NCI-H526 treated with DMSO at 0.1 percent for 48 hours (cell line): ENCODE measurements at regions not wholly inside any gene's neighbourhood (a gene's known extent, or its start where the extent isn't known, plus 50 kb on each side); places are given as distances from the start of the nearest gene placed in this dataset.
A peak's percentile ranks its signal among the peaks of the same experiment; 100 is the strongest.
"Not testable (repeated sequence)": the region's sequence is repeated elsewhere in the genome, so short reads cannot be mapped to it uniquely, and the experiment has no call there.

Experiments used
- DNase-seq: peaks from one replicate; lab custom pipeline; 2025; lab: John Stamatoyannopoulos, UW

DNA sequence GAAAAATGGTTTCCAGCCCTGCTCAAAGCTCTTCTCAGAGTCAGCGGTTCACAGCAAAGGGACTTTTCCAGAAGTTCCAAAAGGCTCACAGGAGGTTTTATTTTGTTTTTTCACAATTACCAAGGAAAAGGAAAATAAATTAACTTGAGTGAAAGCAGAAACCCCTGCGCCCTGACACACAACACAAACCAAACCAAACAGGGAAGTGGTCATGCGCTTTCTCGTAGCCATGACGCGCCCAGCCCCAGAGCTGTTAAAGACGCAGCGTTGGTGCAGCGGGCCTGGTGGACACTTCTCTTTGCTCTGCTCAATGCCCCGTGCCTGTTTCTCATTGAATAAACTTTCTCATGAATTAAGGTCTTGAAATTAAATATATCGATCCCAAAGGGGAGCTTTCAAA, 134.4 kb upstream of the LYZL2 start:
- no peak for DNase-seq

DNA sequence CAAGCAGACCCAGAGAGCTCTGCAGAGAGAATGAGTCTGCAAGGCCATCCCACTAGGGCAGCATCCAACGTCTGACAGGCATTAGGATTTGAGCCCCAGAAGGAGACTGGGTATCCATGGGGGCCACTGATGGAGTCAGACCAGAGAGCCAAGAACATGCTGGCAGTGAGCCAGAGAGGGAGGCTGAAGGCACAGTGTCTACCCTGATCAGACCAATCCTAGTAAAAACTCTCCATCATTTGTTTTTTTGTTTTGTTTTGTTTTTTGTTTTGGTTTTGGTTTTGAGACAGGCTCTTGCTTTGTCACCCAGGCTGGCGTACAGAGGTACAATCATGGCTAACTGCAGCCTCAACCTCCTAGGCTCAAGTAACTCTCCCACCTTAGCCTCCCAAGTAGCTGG, 133.1 kb upstream of the LYZL2 start:
- no peak for DNase-seq

DNA sequence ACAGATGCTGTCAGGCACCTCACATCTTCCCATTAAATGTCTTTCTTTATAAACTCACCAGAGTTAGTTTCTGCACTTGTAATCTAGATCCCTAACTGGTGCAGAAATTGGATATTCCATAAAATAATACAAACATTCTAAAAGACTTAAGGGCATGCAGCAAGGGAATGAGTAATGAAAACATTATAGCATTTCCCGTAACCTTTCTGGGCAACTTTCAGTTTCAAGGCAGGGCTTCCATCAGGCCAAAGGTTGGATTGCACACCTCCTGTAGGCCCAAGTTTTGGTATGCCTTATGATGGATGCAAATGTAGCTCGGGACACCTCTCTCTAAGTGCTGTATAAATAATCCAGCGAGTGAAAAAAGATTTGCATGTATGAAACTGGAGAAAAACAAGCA, 129.9 kb upstream of the LYZL2 start:
- peak; percentile 1 for DNase-seq

DNA sequence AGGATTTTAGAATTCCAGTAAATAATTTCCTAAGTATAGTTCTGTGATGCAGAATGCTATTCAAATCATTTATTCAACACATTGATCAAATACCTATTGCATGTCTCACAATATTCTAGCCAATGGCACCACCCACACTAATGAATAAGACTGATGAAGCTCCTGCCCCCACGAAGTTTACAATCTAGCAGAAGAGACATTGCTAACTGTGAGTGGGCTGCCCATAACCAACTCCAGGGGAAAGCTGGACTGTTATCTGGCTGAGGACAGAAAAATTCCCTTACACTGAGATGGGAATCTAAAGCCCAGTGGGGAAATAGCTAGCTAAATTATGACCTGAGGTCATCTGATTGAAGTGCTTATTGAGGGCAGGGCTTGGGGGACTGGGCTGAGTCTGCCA, 128.8 kb upstream of the LYZL2 start:
- DNase-seq: no peak

DNA sequence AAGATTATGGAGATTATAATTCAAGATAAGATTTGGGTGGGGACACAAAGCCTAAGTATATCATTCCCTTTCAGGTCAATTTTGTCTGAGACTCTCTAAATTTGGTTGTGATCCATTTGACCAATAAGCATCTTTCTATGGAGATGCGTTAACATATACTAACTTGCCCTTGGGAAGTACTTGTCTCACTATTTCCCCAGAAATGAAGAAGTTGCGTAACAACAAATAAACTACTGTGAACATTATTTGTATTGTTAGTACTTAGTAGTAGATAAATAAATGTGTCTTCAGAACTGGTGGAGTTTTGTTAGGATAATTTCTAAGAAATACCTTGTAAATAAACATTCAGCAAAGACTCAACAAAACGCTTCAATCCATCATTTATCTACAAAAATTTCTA, 127.3 kb upstream of the LYZL2 start:
- DNase-seq: no peak

DNA sequence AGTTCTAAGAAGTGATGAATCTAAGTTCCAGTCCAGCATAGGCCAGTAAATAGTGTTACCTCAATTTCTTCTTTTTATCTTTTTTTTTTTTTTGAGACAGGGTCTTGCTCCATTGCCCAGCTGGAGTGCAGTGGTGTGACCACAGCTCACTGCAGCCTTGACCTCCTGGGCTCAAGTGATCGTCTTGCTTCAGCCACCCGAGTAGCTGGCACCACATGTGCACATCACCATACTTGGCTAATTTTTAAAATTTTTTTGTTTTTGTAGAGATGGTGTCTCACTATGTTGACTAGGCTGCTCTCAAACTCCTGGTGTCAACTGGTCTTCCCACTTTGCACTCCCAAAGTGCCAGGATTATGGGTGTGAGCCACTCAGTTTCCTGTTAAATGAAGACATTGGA, 126.6 kb upstream of the LYZL2 start:
- DNase-seq: no peak

DNA sequence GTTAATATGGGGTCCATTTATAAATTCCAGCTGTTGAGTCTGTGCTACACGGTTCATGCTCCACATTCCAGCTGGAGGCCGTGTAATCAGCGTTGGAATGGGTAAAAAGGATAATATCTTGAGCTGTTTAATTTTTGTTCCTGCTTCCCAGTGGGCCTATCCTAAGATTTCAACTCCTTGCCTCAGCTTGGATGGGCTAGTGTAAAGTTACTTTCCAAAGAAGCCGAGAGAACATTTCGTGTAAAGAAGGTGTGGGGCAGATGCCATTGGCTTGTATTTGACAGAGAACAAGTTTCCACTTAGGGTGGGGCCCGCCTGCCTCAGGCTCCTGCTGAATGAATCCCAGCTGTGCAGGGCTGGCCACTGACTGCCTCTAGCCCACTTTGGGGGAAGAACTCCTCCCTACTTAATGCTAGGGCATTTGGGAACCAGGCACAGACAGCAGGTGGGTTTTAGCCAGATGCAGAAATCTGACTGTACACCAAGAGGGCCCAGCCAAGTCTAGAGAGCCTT, 125.9 kb upstream of the LYZL2 start:
- no peak for DNase-seq

DNA sequence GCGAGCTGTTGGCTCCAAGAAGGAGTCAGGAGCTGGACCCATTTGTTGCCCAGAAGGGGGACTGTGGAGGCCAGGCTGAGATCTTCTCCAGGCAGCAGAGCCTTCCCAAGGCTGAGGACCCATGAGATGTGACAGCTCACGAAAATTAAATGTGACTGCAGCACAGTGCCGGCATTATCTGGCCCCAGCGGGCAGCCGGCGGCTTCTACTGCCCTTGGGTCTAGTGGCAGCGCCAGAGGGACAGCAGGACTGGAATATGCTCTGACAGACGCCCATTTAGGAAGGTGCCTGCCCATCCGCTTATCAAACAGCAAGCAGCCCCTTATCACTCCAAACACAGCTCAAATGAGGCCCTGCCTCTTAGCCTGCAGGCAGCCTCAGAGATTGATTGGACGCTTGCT, 122.9 kb upstream of the LYZL2 start:
- DNase-seq: no peak

DNA sequence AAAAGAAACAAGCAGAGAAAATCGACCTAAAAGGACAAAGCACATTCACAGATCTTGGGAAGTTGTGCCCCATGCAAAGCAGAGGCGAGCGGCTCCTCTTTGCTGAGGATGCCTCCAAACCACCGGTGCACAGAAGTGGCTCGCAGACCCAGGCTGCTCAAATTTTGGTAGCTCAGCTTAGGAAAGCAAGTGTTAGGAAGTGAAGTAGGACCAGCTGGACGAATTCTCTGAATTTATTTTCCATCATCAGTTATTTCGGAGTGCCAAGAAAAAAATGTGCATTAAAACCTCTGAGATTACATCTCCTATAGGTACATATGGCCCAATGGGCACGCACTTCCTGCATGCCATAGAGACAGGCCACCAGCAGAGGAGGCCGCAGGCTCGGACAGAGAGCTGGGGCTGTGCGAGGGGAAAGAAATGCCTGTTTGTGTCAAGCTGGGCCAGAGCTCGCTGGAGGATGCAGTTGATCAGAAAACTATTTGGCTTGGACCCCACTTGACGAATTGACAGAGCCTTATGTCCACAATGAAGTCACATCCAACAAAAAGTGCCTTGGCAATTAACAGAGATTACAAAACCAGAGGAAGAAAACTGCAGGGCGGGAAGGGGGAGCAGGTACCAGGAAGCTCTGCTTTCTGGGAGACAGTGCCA, 122.3 kb upstream of the LYZL2 start:
- no peak for DNase-seq

DNA sequence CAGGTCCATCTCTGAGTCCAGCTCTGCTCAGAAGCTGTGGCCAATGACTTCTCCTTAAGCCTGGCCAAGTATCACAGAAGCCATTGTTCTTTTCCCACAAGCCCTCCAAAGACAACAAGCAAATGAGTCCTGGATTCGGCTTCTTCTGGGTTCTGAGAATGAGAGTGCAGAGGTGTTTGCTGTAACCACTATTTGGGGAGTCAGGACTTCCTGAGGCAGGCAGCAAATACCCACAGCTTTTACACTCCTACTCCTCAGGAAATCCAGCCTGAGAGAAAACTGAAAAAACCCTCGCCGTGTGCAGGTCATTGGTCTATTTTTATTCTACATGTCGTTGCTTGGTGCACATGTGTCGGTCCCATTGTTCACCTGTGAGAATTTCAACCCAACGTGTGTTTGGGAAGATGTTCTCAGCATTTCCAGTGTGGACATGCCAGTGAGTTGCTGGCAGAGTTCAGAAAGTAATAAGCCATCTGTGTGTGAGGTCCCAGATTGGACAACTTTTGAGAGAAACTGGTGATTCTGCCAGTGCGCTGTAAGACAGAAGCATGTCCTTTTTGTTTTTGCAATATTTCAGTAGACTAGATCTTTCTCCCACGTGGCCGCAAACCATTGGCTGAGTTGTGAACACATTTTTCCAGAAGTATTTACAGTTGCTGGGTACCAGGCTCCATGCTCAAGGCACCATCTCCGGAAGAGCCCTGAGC, 121.6 kb upstream of the LYZL2 start:
- no peak for DNase-seq

DNA sequence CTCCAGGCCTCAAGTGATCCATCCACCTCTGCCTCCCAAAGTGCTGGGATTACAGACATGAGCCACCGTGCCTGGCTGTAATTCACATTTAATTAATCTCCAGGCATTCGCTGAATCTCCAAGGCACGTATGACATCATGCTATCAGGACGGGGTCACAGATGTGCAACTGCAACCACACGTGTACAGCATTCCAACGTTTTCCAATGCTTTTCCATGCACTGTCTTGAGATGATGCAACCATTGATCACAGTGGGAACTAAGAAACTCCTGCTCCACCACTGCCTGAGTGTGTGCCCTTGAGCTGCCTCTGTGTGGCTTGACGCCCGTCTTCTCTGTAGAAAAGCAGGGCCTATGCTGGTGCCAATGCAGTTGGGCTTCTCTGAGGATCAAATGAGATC, 119.8 kb upstream of the LYZL2 start:
- no peak for DNase-seq

DNA sequence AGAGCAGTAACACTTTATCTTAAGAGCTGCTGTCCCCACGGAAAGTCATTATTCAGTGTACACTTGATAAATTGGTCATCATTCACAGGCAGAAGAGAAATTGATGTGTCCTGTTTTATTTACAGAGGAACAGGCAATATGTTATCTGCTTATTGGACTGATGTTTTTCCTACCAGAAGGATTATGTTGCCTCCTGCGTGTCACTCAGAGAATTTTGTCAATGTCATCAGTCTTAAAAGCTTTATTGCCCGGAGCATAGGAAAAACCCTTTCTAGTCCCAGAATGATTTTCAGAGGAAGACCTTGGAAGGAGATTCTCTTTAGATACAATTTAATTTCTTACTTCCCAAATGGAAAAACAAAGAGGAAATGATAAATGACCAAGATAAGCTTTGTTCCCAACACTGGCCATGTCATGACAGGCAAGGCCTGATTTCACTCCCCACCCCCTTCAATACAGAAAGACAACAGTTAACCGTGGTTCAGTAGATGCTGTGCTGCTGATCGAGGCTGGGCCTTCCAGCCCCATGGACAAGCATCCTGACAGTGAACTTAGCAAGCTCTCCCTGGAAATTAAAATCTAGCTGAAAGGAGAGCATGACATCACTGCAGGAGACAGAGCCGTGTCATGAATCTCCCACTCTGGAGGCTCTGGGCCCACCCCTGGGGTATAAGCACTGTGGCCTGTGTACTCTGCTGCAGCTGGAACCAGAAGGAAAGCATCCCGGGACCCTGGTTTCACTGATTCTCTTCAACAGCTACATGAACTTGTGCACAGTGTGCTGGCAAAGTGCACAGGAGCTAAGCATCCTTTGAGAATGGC, 118.8 kb upstream of the LYZL2 start:
- DNase-seq: no peak

DNA sequence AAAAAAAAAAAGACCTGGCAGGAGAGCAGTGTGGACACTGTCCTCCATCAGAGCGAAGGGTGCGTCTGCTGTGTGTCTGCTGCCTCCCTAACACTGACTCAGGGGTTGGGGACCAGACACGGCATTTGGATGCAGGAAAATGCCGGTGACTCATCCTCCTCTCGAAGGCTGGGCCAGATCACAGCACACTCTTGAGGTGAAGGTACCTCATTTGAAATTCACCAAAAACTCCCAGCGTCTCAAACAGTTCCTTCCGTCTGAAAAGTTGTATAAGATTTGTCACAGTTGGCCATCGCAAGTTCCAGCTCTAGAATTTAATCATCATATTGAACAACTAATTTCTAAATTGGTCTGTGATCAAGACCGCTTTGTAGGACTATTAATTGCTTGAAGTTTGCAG, 118.1 kb upstream of the LYZL2 start:
- no peak for DNase-seq

DNA sequence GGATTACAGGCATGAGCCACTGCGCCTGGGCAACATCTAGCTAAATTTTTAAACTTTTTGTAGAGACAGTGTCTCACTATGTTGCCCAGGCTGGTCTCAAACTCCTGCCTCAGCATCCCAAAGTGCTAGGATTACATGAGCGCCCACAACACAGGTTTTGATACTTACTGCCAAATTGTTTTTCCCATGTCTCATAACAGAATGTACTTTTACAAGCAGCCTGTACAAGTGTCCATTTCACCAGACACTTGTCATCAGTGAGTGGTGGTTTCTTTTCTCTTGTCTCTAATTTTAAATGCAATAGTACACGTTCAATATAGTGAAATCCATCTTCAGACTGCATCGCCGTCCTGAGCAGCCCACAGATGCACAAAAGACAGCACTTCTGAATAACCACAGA, 116.4 kb upstream of the LYZL2 start:
- no peak for DNase-seq

DNA sequence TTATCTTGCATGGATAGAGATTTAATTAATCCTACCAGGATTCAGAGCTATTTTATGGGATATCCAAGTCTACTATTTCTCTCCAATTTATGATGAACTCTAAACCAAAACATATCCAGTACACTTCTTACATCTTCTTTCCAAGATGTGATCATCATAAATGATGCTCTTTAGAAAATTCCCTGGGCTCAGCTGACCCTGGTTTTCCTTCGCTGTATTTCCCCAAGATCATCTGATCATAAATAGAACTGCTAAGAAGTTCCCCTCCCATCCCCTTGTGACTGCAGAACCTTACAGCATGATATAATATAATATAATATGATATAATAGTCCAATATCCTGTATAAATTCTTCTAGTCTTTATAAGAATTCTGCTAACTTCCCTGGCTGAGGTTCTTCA, 114.6 kb upstream of the LYZL2 start:
- no peak for DNase-seq

DNA sequence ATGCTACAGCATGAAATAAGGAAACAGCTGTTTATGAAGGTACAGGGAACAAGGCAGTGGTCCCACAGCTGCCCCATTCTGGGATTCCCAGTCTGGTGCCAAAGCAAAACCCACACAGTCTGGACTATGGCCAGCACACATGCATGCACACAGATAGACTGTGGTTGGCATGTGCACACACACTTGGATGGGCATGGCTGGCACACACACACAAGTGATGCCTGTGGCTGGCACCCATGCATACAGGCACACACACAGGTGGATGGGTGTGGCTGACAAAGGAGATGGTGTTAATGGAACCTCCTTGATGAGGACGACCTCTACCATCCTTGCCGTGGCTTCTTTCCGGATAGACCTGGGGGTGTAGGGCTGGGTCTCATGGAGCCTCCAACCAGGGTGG, 114.0 kb upstream of the LYZL2 start:
- no peak for DNase-seq

DNA sequence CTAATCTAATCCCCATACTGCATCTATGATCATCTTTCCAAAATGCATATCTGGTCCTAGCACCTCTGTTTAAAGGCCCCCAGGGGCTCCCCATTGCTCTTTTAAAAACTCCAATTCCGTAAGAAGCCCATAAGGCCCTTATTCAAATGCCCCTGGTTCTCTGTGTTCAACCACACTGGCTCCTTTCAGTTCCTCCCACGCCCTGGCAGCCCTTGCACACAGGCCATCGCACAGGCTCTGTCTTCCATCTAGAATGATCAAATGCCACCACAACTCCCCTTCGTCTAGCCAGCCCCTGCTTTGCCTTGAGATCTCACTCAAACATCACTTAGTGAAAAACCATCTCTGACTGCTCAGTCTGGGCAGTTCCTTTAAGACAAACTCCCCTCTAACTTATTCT, 112.9 kb upstream of the LYZL2 start:
- DNase-seq: no peak

DNA sequence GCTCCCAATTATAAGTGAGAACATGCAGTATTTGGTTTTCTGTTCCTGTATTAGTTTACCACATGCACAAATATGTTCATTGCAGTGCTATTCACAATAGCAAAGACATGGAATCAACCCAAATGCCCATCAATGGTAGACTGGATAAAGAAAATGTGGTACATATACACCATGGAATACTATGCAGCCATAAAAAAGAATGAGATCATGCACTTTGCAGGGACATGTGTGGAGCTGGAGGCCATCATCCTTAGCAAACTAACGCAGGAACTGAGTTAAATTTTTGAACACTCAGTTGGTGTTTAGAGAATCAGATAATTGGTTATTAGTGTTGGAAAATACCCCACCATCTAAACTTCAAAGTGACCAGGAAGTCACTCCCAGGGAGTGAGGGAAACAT, 111.2 kb upstream of the LYZL2 start:
- DNase-seq: not testable (repeated sequence)

DNA sequence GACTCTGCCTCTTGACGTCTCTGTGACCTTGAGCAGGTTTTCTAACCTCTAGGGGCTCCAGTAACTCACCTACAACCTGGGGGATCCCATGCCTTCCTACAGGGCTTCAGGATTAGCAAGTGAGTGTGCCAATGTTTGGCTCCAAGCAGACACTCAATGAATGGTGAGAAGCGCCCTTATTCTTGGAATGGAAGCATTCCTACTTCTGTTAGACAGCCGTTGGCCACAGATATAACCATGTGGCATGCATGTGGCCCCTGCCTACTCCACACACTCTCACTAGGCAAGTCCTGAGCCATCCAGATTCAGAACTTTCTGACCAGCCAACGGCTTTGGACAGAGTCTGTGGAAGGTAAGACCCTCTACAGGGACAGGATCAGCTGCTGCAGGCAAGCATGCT, 108.9 kb upstream of the LYZL2 start:
- DNase-seq: no peak

DNA sequence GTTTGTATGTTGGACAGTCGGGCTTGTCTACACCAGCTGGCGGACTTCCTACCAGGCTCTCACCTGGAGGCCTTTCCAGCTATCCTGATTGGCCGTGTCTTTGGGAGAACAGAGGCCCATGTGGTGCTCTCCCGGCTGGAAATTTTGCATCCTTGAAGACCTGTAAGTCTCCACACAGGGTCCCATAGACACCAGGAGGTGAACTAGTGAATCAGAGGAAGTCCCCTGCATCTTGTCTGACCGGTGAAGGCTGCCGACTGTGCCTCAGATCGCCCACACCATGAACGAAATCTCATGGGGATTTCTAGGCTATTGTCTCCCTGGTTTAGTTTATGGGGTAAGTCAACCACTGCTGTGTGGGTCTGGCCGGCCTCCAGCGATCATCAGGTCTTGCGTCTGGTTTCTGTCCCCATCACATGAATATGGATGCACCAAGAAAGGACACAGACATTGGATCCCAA, 108.4 kb upstream of the LYZL2 start:
- no peak for DNase-seq

DNA sequence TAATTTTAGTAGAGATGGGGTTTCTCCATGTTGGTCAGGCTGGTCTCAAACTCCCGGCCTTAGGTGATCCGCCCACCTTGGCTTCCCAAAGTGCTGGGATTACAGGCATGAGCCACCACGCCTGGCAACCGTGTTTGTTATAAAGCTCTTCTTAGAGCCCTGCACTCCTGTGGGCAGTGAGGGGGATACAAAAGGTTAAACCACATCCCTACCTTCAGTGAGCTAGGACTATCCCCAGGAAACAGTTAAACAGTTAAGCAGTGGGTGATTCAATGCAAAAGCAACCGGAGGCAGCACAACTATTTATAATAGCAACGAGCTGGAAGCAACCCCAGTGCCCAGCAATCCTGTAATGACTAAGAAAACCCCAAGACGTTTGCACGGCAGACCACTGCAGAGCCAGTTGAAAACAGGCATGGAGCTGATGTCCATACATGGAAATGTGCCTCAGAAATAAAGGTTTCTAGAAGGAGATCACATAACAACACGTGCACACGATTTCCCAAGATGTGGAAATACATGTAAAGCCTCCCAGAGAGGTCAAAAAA, 107.2 kb upstream of the LYZL2 start:
- no peak for DNase-seq

DNA sequence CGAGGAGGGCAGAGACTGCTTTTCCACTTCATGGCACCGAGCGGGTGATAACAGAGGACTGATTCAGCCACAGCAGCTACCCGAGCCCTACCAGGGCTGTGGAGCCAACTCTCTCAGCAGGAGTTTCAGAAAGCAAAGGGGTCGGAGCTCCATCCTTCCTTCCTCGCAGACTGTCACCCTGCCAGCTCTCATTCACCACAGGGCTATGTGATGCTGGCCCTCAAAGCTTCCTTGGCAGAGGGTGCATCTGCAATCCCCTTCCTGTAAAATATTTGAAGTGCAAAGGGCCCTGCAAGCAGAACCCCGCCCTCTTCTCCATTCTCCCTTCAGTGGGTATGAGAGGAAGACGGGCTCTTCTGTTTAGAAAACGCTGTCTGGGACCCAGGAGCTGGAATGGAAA, 105.3 kb upstream of the LYZL2 start:
- no peak for DNase-seq

DNA sequence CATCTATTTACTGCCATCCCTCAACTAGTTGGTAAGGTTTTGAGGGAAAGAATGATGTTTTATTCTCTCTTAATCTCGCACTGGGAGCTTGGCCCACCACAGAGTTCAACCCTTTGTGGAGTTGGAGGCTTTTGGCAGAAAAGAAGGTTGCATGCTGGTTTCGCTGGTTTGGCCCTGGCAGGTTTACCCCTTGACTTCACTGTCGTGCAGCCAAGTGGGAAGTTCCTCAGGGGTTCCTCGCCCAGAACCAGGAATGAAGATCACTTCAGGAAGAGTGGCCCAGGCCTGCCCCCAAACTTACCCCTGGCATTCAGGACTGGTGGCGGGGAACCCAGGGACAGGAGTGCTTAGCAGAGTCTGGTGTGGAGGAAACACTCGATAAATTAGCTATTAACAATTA, 103.1 kb upstream of the LYZL2 start:
- DNase-seq: no peak
